T-cell (primary cell): ENCODE measurements at regions not wholly inside any gene's neighbourhood (a gene's known extent, or its start where the extent isn't known, plus 50 kb on each side); places are given as distances from the start of the nearest gene placed in this dataset.

ENCODE experiments used
- ATAC-seq, 4 experiments: fragments of 200-7000 bp in 3 of 4; fragments of 150-1000 bp in 1 of 4; cut with Tn5 transposase; replicated peaks in 1 of 4; 1 replicate in 3 of 4; 2 replicates in 1 of 4; pipeline ENCODE4 v1.10.0; 2021; ENCODE audit warnings: moderate library complexity in 3 of 4, mild to moderate bottlenecking in 2 of 4, moderate number of reproducible peaks in 1 of 4
- CTCF ChIA-PET, 2 donors: fragments of 300-600 bp; sonication (Branson Sonifier 250); formaldehyde crosslinking; loops; one replicate each; lab custom pipeline; 2022; ENCODE audit warnings: antibody characterized with exemption in 2 of 2; lab: Charles Lee
- POLR2A ChIA-PET, 2 donors: fragments of 300-600 bp; sonication (Branson Sonifier 250); formaldehyde crosslinking; loops; one replicate each; lab custom pipeline; 2022; ENCODE audit warnings: antibody characterized with exemption in 2 of 2; lab: Charles Lee
- DNase-seq, 35 experiments: peaks; one replicate each; pipeline versions ENCODE4 v3.0.0 to v3.0.0-alpha.2; 2013 to 2023
- H3K27ac ChIP-seq: one replicate; pipeline ENCODE4 v1.5.1; 2013; ENCODE audit warnings: low read length
- H3K27me3 ChIP-seq, 2 experiments: replicated peaks in 1 of 2; 1 replicate in 1 of 2; 2 replicates in 1 of 2; pipeline versions ENCODE4 v1.6.1 to v1.7.0; 2013; ENCODE audit warnings: low read length in 1 of 2, mixed read lengths in 1 of 2; ENCODE audit not compliant: control insufficient read depth in 2 of 2, insufficient read depth in 2 of 2; ENCODE audit errors: extremely low read depth in 1 of 2
- H3K36me3 ChIP-seq, 2 donors: 1 replicate in 1 of 2; 2 replicates in 1 of 2; pipeline versions ENCODE4 v1.6.1 to v1.7.0; 2013; ENCODE audit warnings: low read length in 1 of 2; ENCODE audit not compliant: control insufficient read depth in 2 of 2, insufficient read depth in 1 of 2; ENCODE audit errors: extremely low read depth in 1 of 2
- H3K4me1 ChIP-seq, 2 experiments: 1 replicate in 1 of 2; 2 replicates in 1 of 2; pipeline versions ENCODE4 v1.6.1 to v1.7.0; 2013; ENCODE audit warnings: low read length in 2 of 2, mixed read lengths in 1 of 2; ENCODE audit not compliant: insufficient read depth in 2 of 2, control insufficient read depth in 1 of 2; ENCODE audit errors: extremely low read depth in 1 of 2
- H3K4me3 ChIP-seq, 2 donors: 1 replicate in 1 of 2; 2 replicates in 1 of 2; pipeline versions ENCODE4 v1.5.1 to v1.7.0; 2013; ENCODE audit warnings: mild to moderate bottlenecking in 2 of 2, low read length in 1 of 2, moderate library complexity in 1 of 2; ENCODE audit not compliant: control insufficient read depth in 1 of 2; ENCODE audit errors: extremely low read depth in 1 of 2
- H3K9me3 ChIP-seq: 2 replicates; pipeline ENCODE4 v1.7.0; 2013
- H3K27ac Mint-ChIP-seq, 2 donors: one replicate each; pipeline ENCODE4 v1.8.0; 2020 to 2021; ENCODE audit warnings: mild to moderate bottlenecking in 2 of 2, mixed read lengths in 2 of 2
- H3K27me3 Mint-ChIP-seq, 2 donors: one replicate each; pipeline ENCODE4 v1.8.0; 2021 to 2022; ENCODE audit warnings: mixed read lengths in 2 of 2
- H3K36me3 Mint-ChIP-seq: one replicate; pipeline ENCODE4 v1.8.0; 2021; ENCODE audit warnings: mixed read lengths
- H3K4me1 Mint-ChIP-seq, 3 donors: one replicate each; pipeline ENCODE4 v1.8.0; 2020 to 2022; ENCODE audit warnings: mixed read lengths in 3 of 3, mild to moderate bottlenecking in 1 of 3
- H3K4me3 Mint-ChIP-seq, 3 donors: one replicate each; pipeline ENCODE4 v1.8.0; 2020 to 2022; ENCODE audit warnings: mild to moderate bottlenecking in 3 of 3, mixed read lengths in 3 of 3, moderate library complexity in 3 of 3
- H3K9me3 Mint-ChIP-seq, 3 donors: one replicate each; pipeline ENCODE4 v1.8.0; 2020 to 2022; ENCODE audit warnings: mixed read lengths in 3 of 3
- WGBS: methylation state at CpG from one replicate; pipeline ENCODE4 v1.1.5; 2013; ENCODE audit warnings: missing lambda C conversion rate; ENCODE audit not compliant: insufficient coverage; 5-methylcytosine and 5-hydroxymethylcytosine counted together

DNA sequence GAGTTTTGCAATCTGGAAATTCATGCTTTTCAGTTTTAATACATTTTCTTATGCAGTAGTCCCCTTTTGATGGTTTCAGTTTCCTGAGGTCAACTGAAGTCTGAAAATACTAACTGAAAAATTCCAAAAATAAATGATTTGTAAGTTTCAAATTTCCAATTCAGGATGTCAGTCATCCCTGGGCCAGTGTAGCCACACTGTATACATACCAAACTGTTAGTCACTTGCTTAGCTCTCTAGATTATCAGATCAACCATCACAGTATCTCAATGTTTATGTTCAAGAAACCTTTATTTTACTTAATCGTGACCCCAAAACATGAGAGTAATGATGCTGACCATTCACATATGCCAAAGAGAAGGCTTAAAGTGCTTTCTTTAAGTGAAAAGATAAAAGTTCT lies 715.5 kb downstream of the GBE1 start:
- no CpG with 5 or more reads among the region's 1 CpG for WGBS
- ChIA-PET CTCF (no interaction called here), POLR2A (no interaction called here)
- DNase-seq: no peak
- H3K9me3 Mint-ChIP-seq: peaks cover 0 to 10% (median 5%) of the 10 kb centered on the region in 3 donors
- Histone ChIP-seq H3K27ac (no peak overlapping the region), H3K36me3 (no peaks in the 10 kb centered on the region), H3K4me1 (no peaks in the 10 kb centered on the region), H3K27me3 (no peaks in the 10 kb centered on the region), H3K4me3 (no peak overlapping the region), H3K9me3 (no peaks in the 10 kb centered on the region)
- no peak overlapping the region for H3K4me3 Mint-ChIP-seq
- H3K4me1 Mint-ChIP-seq: no peaks in the 10 kb centered on the region
- no peak overlapping the region for H3K27ac Mint-ChIP-seq
- no peak for ATAC-seq
- no peaks in the 10 kb centered on the region for H3K36me3 Mint-ChIP-seq
- H3K27me3 Mint-ChIP-seq: no peaks in the 10 kb centered on the region

DNA sequence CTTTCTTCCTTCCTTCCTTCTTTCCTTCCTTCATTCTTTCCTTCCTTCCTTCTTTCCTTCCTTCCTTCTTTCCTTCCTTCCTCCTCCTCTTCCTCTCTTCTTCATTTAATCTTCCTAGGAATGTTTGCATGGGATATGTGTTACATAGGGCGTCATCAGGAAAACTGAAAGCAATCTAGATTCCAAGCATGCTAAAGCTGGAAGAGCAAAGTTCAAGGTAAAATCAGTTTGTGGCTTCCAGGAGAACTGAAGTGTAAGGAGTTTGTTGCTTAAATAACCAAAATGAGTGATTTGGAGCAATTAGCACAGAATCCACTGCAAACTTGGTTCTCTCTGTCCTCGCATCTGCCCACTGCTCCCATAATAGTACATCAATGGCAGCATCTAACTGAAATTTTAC lies 716.2 kb downstream of the GBE1 start:
- no peak overlapping the region for H3K4me3 Mint-ChIP-seq
- H3K36me3 Mint-ChIP-seq: no peaks in the 10 kb centered on the region
- H3K27ac Mint-ChIP-seq: no peak overlapping the region
- Histone ChIP-seq H3K27ac (no peak overlapping the region), H3K4me3 (no peak overlapping the region), H3K4me1 (no peaks in the 10 kb centered on the region), H3K9me3 (no peaks in the 10 kb centered on the region), H3K36me3 (no peaks in the 10 kb centered on the region), H3K27me3 (no peaks in the 10 kb centered on the region)
- ATAC-seq (no peak), DNase-seq (no peak)
- H3K27me3 Mint-ChIP-seq: no peaks in the 10 kb centered on the region
- no CpG with 5 or more reads among the region's 2 CpGs for WGBS
- no peaks in the 10 kb centered on the region for H3K4me1 Mint-ChIP-seq
- CTCF ChIA-PET: interaction anchor here in 1 of 2 donors (0.7 kb wide), 1 partner anchor 1994 kb away, joined by 3 read pairs; no protein-coding TSS in a partner anchor
- POLR2A ChIA-PET: no interaction called here
- H3K9me3 Mint-ChIP-seq: peaks cover 0 to 11% (median 5%) of the 10 kb centered on the region in 3 donors

DNA sequence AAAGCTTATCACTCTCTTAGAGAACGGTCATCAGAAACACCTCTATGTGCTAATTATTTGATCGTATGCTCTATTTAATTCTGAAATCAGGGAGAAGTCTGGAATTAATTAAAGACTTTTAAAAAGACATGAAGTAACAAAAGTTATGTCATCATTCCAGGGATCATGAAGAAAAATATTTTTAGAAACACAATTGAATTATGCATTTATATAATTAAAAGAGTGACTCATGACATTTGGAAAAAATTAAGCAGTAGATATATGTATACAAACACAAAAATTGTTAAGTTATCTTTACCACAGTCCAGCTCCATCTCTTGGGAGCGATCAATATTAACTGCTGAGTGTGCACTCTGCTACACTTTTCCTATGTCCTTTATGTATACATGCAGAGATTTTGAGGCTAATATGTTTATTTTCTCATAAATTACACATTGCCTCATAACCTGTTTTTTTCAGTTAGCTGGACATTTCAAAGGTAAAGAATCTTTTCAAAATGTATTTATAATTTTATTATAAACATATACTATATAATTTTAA lies 717.7 kb downstream of the GBE1 start:
- POLR2A ChIA-PET: no interaction called here
- Histone ChIP-seq H3K4me3 (no peak overlapping the region), H3K27ac (no peak overlapping the region), H3K4me1 (no peaks in the 10 kb centered on the region), H3K36me3 (no peaks in the 10 kb centered on the region), H3K27me3 (no peaks in the 10 kb centered on the region), H3K9me3 (no peaks in the 10 kb centered on the region)
- no peak for DNase-seq
- Mint-ChIP-seq H3K27ac (no peak overlapping the region), H3K4me1 (no peaks in the 10 kb centered on the region), H3K36me3 (no peaks in the 10 kb centered on the region), H3K4me3 (no peak overlapping the region), H3K9me3 (peaks cover 3 to 12% (median 11%) of the 10 kb centered on the region in 3 donors), H3K27me3 (no peaks in the 10 kb centered on the region)
- ATAC-seq: no peak
- CTCF ChIA-PET: no interaction called here
- no CpG with 5 or more reads among the region's 3 CpGs for WGBS

- no CpG with 5 or more reads among the region's 2 CpGs for WGBS
- Histone ChIP-seq H3K4me3 (no peak overlapping the region), H3K36me3 (no peaks in the 10 kb centered on the region), H3K9me3 (no peaks in the 10 kb centered on the region), H3K4me1 (no peaks in the 10 kb centered on the region), H3K27ac (no peak overlapping the region), H3K27me3 (no peaks in the 10 kb centered on the region)
- Mint-ChIP-seq H3K27me3 (no peaks in the 10 kb centered on the region), H3K36me3 (no peaks in the 10 kb centered on the region), H3K4me3 (no peak overlapping the region), H3K9me3 (peaks cover 3 to 12% (median 11%) of the 10 kb centered on the region in 3 donors), H3K4me1 (no peaks in the 10 kb centered on the region), H3K27ac (no peak overlapping the region)
- ATAC-seq: no peak
- DNase-seq: no peak
- ChIA-PET POLR2A (no interaction called here), CTCF (no interaction called here)
Measured at GRCh38 chr3:81043009-81043408, 718.4 kb downstream of the GBE1 start.

DNA sequence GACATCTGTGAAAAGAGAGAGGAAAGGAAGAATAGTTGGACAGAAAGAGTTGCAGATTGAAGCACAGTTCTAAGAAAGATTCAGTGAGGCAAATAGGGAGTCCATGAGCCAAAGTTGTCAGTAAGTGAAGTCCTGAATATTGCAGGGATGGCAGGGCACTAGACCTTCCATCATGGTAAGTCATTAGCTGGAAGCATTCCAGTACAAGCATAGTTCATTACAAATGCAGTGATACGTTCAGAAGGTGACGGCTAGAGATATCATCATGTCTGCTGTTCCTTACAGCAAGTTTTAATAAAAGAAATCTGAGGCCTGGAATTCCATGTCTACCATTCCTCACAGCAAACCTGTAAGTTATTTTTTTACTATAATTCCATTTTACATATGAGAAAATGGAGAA lies 720.1 kb downstream of the GBE1 start:
- Mint-ChIP-seq H3K27me3 (no peaks in the 10 kb centered on the region), H3K4me1 (no peaks in the 10 kb centered on the region), H3K9me3 (peaks cover 8 to 16% (median 14%) of the 10 kb centered on the region in 3 donors), H3K36me3 (no peaks in the 10 kb centered on the region), H3K4me3 (no peak overlapping the region), H3K27ac (no peak overlapping the region)
- Histone ChIP-seq H3K4me3 (no peak overlapping the region), H3K27ac (no peak overlapping the region), H3K4me1 (no peaks in the 10 kb centered on the region), H3K27me3 (no peaks in the 10 kb centered on the region), H3K36me3 (no peaks in the 10 kb centered on the region), H3K9me3 (no peaks in the 10 kb centered on the region)
- CTCF ChIA-PET: no interaction called here
- WGBS: no CpG with 5 or more reads among the region's 2 CpGs
- POLR2A ChIA-PET: no interaction called here
- DNase-seq: no peak
- ATAC-seq: no peak

- Histone ChIP-seq H3K4me3 (no peak overlapping the region), H3K27me3 (no peaks in the 10 kb centered on the region), H3K27ac (no peak overlapping the region), H3K4me1 (no peaks in the 10 kb centered on the region), H3K9me3 (no peaks in the 10 kb centered on the region), H3K36me3 (no peaks in the 10 kb centered on the region)
- no peak overlapping the region for H3K4me3 Mint-ChIP-seq
- ChIA-PET POLR2A (interaction anchor here in 1 of 2 donors (0.6 kb wide), 1 partner anchor 94 kb away, joined by 3 read pairs; no protein-coding TSS in a partner anchor), CTCF (no interaction called here)
- H3K9me3 Mint-ChIP-seq: peaks cover 8 to 15% (median 10%) of the 10 kb centered on the region in 3 donors
- ATAC-seq: no peak
- no peak for DNase-seq
- H3K4me1 Mint-ChIP-seq: no peaks in the 10 kb centered on the region
- H3K36me3 Mint-ChIP-seq: no peaks in the 10 kb centered on the region
- H3K27me3 Mint-ChIP-seq: no peaks in the 10 kb centered on the region
- H3K27ac Mint-ChIP-seq: no peak overlapping the region
- WGBS: no CpG with 5 or more reads among the region's 2 CpGs
Measured at GRCh38 chr3:81040107-81040506, 721.3 kb downstream of the GBE1 start.

- Mint-ChIP-seq H3K4me1 (no peaks in the 10 kb centered on the region), H3K36me3 (no peaks in the 10 kb centered on the region), H3K9me3 (peaks cover 8 to 16% (median 11%) of the 10 kb centered on the region in 3 donors), H3K4me3 (no peak overlapping the region), H3K27ac (no peak overlapping the region), H3K27me3 (no peaks in the 10 kb centered on the region)
- POLR2A ChIA-PET: no interaction called here
- H3K9me3 ChIP-seq: no peaks in the 10 kb centered on the region
- CTCF ChIA-PET: no interaction called here
- no peaks in the 10 kb centered on the region for H3K27me3 ChIP-seq
- H3K36me3 ChIP-seq: no peaks in the 10 kb centered on the region
- DNase-seq (no peak), ATAC-seq (no peak)
- WGBS: no CpG with 5 or more reads among the region's 4 CpGs
- H3K4me3 ChIP-seq: no peak overlapping the region
- no peak overlapping the region for H3K27ac ChIP-seq
- no peaks in the 10 kb centered on the region for H3K4me1 ChIP-seq
Measured at GRCh38 chr3:81033684-81034083, 727.8 kb downstream of the GBE1 start.
